Spleen (tissue), 7 donors: ENCODE measurements at regions not wholly inside any gene's neighbourhood (a gene's known extent, or its start where the extent isn't known, plus 50 kb on each side); places are given as distances from the start of the nearest gene placed in this dataset.

Experiments
- POLR2A ChIP-seq, 3 donors: fragments of 450-650 bp; IDR thresholded peaks; one replicate each; pipeline ENCODE4 v1.5.1; 2017; ENCODE audit warnings: antibody characterized with exemption in 3 of 3, mild to moderate bottlenecking in 1 of 3
- POLR2AphosphoS5 ChIP-seq, 3 donors: sonication (generic); formaldehyde crosslinking; IDR thresholded peaks; one replicate each; pipeline ENCODE4 v1.5.1; 2017; ENCODE audit warnings: antibody characterized with exemption in 3 of 3
- TF ChIP-seq, protein P1 (sequence below), 11 experiments: fragments of 200-600 bp in 7 of 11; fragments of 450-650 bp in 4 of 11; sonication (generic) in 4 of 11; IDR thresholded peaks in 8 of 11; conservative IDR thresholded peaks in 3 of 11; 1 replicate in 7 of 11; 2 replicates in 4 of 11; pipeline versions ENCODE4 v1.4.0 to v1.8.0; 2016 to 2021; ENCODE audit warnings: antibody characterized with exemption in 11 of 11, inconsistent platforms in 4 of 11, mild to moderate bottlenecking in 1 of 11
- donor health status: DM: no; HTN: no; CAD: no; lungs with moderate emphysema.
- donor health status: DM: no; HTN: no; CAD: no.
- donor health status: DM: no; HTN: no; CAD: no.

GRCh38 chr6:55668591-55668990 is 89.6 kb upstream of the HMGCLL1 start:
- no peak for TF ChIP-seq POLR2AphosphoS5 (IDR thresholded peaks at IDR 0.05)
- TF ChIP-seq, protein P1, sequence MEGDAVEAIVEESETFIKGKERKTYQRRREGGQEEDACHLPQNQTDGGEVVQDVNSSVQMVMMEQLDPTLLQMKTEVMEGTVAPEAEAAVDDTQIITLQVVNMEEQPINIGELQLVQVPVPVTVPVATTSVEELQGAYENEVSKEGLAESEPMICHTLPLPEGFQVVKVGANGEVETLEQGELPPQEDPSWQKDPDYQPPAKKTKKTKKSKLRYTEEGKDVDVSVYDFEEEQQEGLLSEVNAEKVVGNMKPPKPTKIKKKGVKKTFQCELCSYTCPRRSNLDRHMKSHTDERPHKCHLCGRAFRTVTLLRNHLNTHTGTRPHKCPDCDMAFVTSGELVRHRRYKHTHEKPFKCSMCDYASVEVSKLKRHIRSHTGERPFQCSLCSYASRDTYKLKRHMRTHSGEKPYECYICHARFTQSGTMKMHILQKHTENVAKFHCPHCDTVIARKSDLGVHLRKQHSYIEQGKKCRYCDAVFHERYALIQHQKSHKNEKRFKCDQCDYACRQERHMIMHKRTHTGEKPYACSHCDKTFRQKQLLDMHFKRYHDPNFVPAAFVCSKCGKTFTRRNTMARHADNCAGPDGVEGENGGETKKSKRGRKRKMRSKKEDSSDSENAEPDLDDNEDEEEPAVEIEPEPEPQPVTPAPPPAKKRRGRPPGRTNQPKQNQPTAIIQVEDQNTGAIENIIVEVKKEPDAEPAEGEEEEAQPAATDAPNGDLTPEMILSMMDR (IDR thresholded peaks at IDR 0.05 in 8 of 11, conservative IDR thresholded peaks at IDR 0.05 in 3 of 11) = no peak
- no peak for TF ChIP-seq POLR2A (IDR thresholded peaks at IDR 0.05)
